Smooth muscle cell (in vitro differentiated cells): ENCODE measurements at regions not wholly inside any gene's neighbourhood (a gene's known extent, or its start where the extent isn't known, plus 50 kb on each side); places are given as distances from the start of the nearest gene placed in this dataset.
A peak's percentile ranks its signal among the peaks of the same experiment; 100 is the strongest.
"Not testable (repeated sequence)": the region's sequence is repeated elsewhere in the genome, so short reads cannot be mapped to it uniquely, and the experiment has no call there.

ENCODE experiments used
- DNase-seq: peaks from one replicate; lab custom pipeline; 2025; ENCODE audit not compliant: unreplicated experiment; lab: John Stamatoyannopoulos, UW
- H2AFZ ChIP-seq: fragments of 200-600 bp; sonication (generic); 2 replicates; pipeline ENCODE4 v1.6.0; 2016; ENCODE audit warnings: antibody characterized with exemption, low read depth, mild to moderate bottlenecking
- H3F3A ChIP-seq: fragments of 200-600 bp; sonication (generic); 2 replicates; pipeline ENCODE4 v1.6.0; 2017; ENCODE audit warnings: antibody characterized with exemption, low read depth
- H3K27ac ChIP-seq: fragments of 200-600 bp; sonication (generic); 2 replicates; pipeline ENCODE4 v1.5.1; 2016; ENCODE audit warnings: low read depth, mild to moderate bottlenecking
- H3K27me3 ChIP-seq: fragments of 200-600 bp; sonication (generic); 2 replicates; pipeline ENCODE4 v1.6.1; 2016; ENCODE audit warnings: low read depth, mild to moderate bottlenecking
- H3K36me3 ChIP-seq: fragments of 200-600 bp; sonication (generic); 2 replicates; pipeline ENCODE4 v1.5.1; 2016; ENCODE audit warnings: low read depth
- H3K4me1 ChIP-seq: fragments of 200-600 bp; sonication (generic); 2 replicates; pipeline ENCODE4 v1.5.1; 2016; ENCODE audit warnings: low read depth
- H3K4me2 ChIP-seq: fragments of 200-600 bp; sonication (generic); 2 replicates; pipeline ENCODE4 v1.6.0; 2016; ENCODE audit warnings: mild to moderate bottlenecking
- H3K4me3 ChIP-seq: fragments of 200-600 bp; sonication (generic); 2 replicates; pipeline ENCODE4 v1.5.1; 2016; ENCODE audit warnings: mild to moderate bottlenecking
- H3K79me2 ChIP-seq: fragments of 200-600 bp; sonication (generic); 2 replicates; pipeline ENCODE4 v1.6.0; 2016; ENCODE audit warnings: low read depth, mild to moderate bottlenecking
- H3K9ac ChIP-seq: fragments of 200-600 bp; sonication (generic); 2 replicates; pipeline ENCODE4 v1.6.0; 2016; ENCODE audit warnings: low read depth
- H3K9me3 ChIP-seq: fragments of 200-600 bp; sonication (generic); replicated peaks from 2 replicates; pipeline ENCODE4 v1.5.1; 2016; ENCODE audit warnings: low read depth
- H4K20me1 ChIP-seq: fragments of 200-600 bp; sonication (generic); 2 replicates; pipeline ENCODE4 v1.6.0; 2016; ENCODE audit warnings: low read depth
- CTCF ChIP-seq: fragments of 200-600 bp; sonication (generic); IDR thresholded peaks from 2 replicates; pipeline ENCODE4 v1.5.1; 2017; ENCODE audit warnings: borderline replicate concordance, mild to moderate bottlenecking, antibody characterized with exemption; ENCODE audit not compliant: insufficient read depth, poor library complexity, severe bottlenecking
- WGBS: methylation state at CpG from one replicate; pipeline ENCODE4 v1.1.7; 2016; ENCODE audit warnings: low lambda C conversion rate; 5-methylcytosine and 5-hydroxymethylcytosine counted together

- DNase-seq: no peak
- Histone ChIP-seq H3K4me2 (peak overlapping the region; percentile 53), H2AFZ (no peak overlapping the region), H3K27me3 (no peaks in the 10 kb centered on the region), H4K20me1 (no peaks in the 10 kb centered on the region), H3K9ac (no peak overlapping the region), H3K36me3 (no peaks in the 10 kb centered on the region), H3K9me3 (no peaks in the 10 kb centered on the region), H3K4me3 (no peak overlapping the region), H3K27ac (peak overlapping the region; percentile 54), H3K79me2 (no peaks in the 10 kb centered on the region), H3F3A (no peaks in the 10 kb centered on the region), H3K4me1 (no peaks in the 10 kb centered on the region)
- no peak for TF ChIP-seq CTCF
- 23% methylated on average over 2 of the region's 2 CpGs for WGBS
Measured at GRCh38 chr4:137417676-137418075, 114.6 kb downstream of the PCDH18 start.

- H3K79me2 ChIP-seq: no peaks in the 10 kb centered on the region
- H3K27me3 ChIP-seq: no peaks in the 10 kb centered on the region
- no peaks in the 10 kb centered on the region for H3F3A ChIP-seq
- WGBS: 91% methylated on average over 2 of the region's 2 CpGs
- no peaks in the 10 kb centered on the region for H4K20me1 ChIP-seq
- H3K4me3 ChIP-seq: no peak overlapping the region
- H3K9me3 ChIP-seq: no peaks in the 10 kb centered on the region
- H3K4me1 ChIP-seq: no peaks in the 10 kb centered on the region
- H3K36me3 ChIP-seq: no peaks in the 10 kb centered on the region
- H3K27ac ChIP-seq: no peak overlapping the region
- H3K4me2 ChIP-seq: no peak overlapping the region
- no peak for TF ChIP-seq CTCF
- DNase-seq: no peak
- H2AFZ ChIP-seq: no peak overlapping the region
- no peak overlapping the region for H3K9ac ChIP-seq
Measured at GRCh38 chr4:137414802-137415201, 117.5 kb downstream of the PCDH18 start.

DNA sequence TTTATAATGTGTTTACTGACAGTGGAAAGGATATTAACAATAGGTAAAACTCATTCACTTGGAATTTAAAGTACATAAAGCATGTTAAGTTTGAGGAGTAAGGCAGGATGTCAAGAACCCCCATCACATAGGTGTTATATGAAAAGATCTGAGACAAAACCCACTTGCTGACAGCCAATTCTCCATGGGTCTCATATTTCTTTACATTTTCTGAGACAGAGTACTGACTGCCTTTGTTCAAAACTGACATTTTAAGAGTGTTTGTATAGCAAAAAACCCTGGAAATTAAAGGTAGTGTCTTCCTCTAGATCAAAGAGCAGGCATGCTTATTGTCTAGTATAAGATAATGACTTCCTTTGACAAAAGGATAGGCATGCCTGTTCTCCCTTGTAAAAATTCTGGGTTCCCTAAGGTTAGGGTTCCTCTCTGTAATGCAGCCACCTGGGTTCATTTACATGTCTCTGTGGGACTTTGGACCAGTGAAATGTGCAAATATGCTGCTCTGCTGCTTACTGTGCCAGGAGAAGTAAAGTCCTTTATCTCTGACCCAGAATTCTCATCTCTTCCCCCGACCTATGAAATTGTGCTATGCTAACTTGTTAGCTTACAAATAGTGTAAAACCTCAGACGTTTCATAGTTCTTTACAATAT lies 123.6 kb downstream of the PCDH18 start:
- no peaks in the 10 kb centered on the region for H3F3A ChIP-seq
- no peaks in the 10 kb centered on the region for H3K27me3 ChIP-seq
- no peak overlapping the region for H2AFZ ChIP-seq
- H3K9ac ChIP-seq: no peak overlapping the region
- H3K27ac ChIP-seq: no peak overlapping the region
- H4K20me1 ChIP-seq: no peaks in the 10 kb centered on the region
- H3K4me1 ChIP-seq: no peaks in the 10 kb centered on the region
- no peak for TF ChIP-seq CTCF
- DNase-seq: no peak
- 81% methylated on average over 2 of the region's 2 CpGs for WGBS
- no peak overlapping the region for H3K4me2 ChIP-seq
- H3K9me3 ChIP-seq: no peaks in the 10 kb centered on the region
- H3K79me2 ChIP-seq: no peaks in the 10 kb centered on the region
- H3K4me3 ChIP-seq: no peak overlapping the region
- H3K36me3 ChIP-seq: no peaks in the 10 kb centered on the region

- H3K4me2 ChIP-seq, H3K27me3 ChIP-seq, H3K9ac ChIP-seq, H3K4me3 ChIP-seq, H3K79me2 ChIP-seq, H3K27ac ChIP-seq, H3K36me3 ChIP-seq, H3F3A ChIP-seq, H3K4me1 ChIP-seq, H2AFZ ChIP-seq, DNase-seq, H4K20me1 ChIP-seq, H3K9me3 ChIP-seq: not testable (repeated sequence)
- WGBS: 95% methylated on average over 9 of the region's 9 CpGs
Measured at GRCh38 chr4:137405833-137406232, 126.5 kb downstream of the PCDH18 start.
